ENCODE measurements at regions not wholly inside any gene's neighbourhood (a gene's known extent, or its start where the extent isn't known, plus 50 kb on each side); places are given as distances from the start of the nearest gene placed in this dataset.

- ATAC-seq (no peak), DNase-seq (no peak)
- peak overlapping the region in 1 of 10 donors; percentile 27 for H3K4me3 Mint-ChIP-seq
- H3K27ac Mint-ChIP-seq = no peak overlapping the region
- peaks cover 0 to 4% (median 0%) of the 10 kb centered on the region in 11 donors for H3K9me3 Mint-ChIP-seq
- H3K27me3 ChIP-seq (ENCODE audit: control insufficient read depth in 2 of 2, insufficient read depth in 2 of 2, low read length in 2 of 2) = no peaks in the 10 kb centered on the region
- H3K4me1 ChIP-seq (ENCODE audit: control insufficient read depth in 2 of 2, insufficient read depth in 2 of 2, low read length in 2 of 2) = no peaks in the 10 kb centered on the region
- no peaks in the 10 kb centered on the region for H3K4me1 Mint-ChIP-seq
- CTCF ChIA-PET = no interaction called here
- intact Hi-C loops (cut with micrococcal nuclease) = no loop called here
- H3K36me3 ChIP-seq (ENCODE audit: control insufficient read depth in 2 of 3, insufficient read depth in 3 of 3, low read length in 3 of 3) = no peaks in the 10 kb centered on the region
- no peak overlapping the region for H3K4me3 ChIP-seq (ENCODE audit: low read length)
- no peaks in the 10 kb centered on the region for H3K36me3 Mint-ChIP-seq
- H3K27me3 Mint-ChIP-seq = peaks cover 0 to 8% (median 0%) of the 10 kb centered on the region in 5 donors
- POLR2A ChIA-PET = no interaction called here
- H3K9me3 ChIP-seq (ENCODE audit: control insufficient read depth in 2 of 3, low read length in 3 of 3) = no peaks in the 10 kb centered on the region
- no peak overlapping the region for H3K27ac ChIP-seq (ENCODE audit: low read depth, low read length)
Measured at GRCh38 chr17:65467156-65467555, 94.3 kb downstream of the AXIN2 start.

GRCh38 chr17:65466547-65466946, 94.9 kb downstream of the AXIN2 start:
- DNase-seq = no peak
- Histone ChIP-seq H3K36me3 (ENCODE audit: control insufficient read depth in 2 of 3, insufficient read depth in 3 of 3, low read length in 3 of 3) (no peaks in the 10 kb centered on the region), H3K27me3 (ENCODE audit: control insufficient read depth in 2 of 2, insufficient read depth in 2 of 2, low read length in 2 of 2) (no peaks in the 10 kb centered on the region), H3K4me3 (ENCODE audit: low read length) (no peak overlapping the region), H3K4me1 (ENCODE audit: control insufficient read depth in 2 of 2, insufficient read depth in 2 of 2, low read length in 2 of 2) (no peaks in the 10 kb centered on the region), H3K9me3 (ENCODE audit: control insufficient read depth in 2 of 3, low read length in 3 of 3) (no peaks in the 10 kb centered on the region), H3K27ac (ENCODE audit: low read depth, low read length) (no peak overlapping the region)
- H3K27ac Mint-ChIP-seq = no peak overlapping the region
- peaks cover 0 to 4% (median 0%) of the 10 kb centered on the region in 11 donors for H3K9me3 Mint-ChIP-seq
- no peak overlapping the region for H3K4me3 Mint-ChIP-seq
- intact Hi-C loops (cut with micrococcal nuclease) = no loop called here
- H3K4me1 Mint-ChIP-seq = no peaks in the 10 kb centered on the region
- POLR2A ChIA-PET = no interaction called here
- no peak for ATAC-seq
- no peaks in the 10 kb centered on the region for H3K36me3 Mint-ChIP-seq
- H3K27me3 Mint-ChIP-seq = peaks cover 0 to 7% (median 0%) of the 10 kb centered on the region in 5 donors
- CTCF ChIA-PET = no interaction called here

GRCh38 chr17:65463242-65463641, 98.2 kb downstream of the AXIN2 start:
- DNase-seq = no peak
- peaks cover 0 to 13% (median 0%) of the 10 kb centered on the region in 5 donors for H3K27me3 Mint-ChIP-seq
- Histone ChIP-seq H3K36me3 (ENCODE audit: control insufficient read depth in 2 of 3, insufficient read depth in 3 of 3, low read length in 3 of 3) (no peaks in the 10 kb centered on the region), H3K4me3 (ENCODE audit: low read length) (no peak overlapping the region), H3K4me1 (ENCODE audit: control insufficient read depth in 2 of 2, insufficient read depth in 2 of 2, low read length in 2 of 2) (no peaks in the 10 kb centered on the region), H3K9me3 (ENCODE audit: control insufficient read depth in 2 of 3, low read length in 3 of 3) (no peaks in the 10 kb centered on the region), H3K27me3 (ENCODE audit: control insufficient read depth in 2 of 2, insufficient read depth in 2 of 2, low read length in 2 of 2) (no peaks in the 10 kb centered on the region), H3K27ac (ENCODE audit: low read depth, low read length) (no peak overlapping the region)
- H3K9me3 Mint-ChIP-seq = peaks cover 0 to 3% (median 0%) of the 10 kb centered on the region in 11 donors
- no peak overlapping the region for H3K27ac Mint-ChIP-seq
- no peak overlapping the region for H3K4me3 Mint-ChIP-seq
- CTCF ChIA-PET = no interaction called here
- no peak for ATAC-seq
- intact Hi-C loops (cut with micrococcal nuclease) = no loop called here
- no peaks in the 10 kb centered on the region for H3K36me3 Mint-ChIP-seq
- peaks cover 0 to 5% (median 0%) of the 10 kb centered on the region in 7 donors for H3K4me1 Mint-ChIP-seq
- POLR2A ChIA-PET = no interaction called here

- ChIA-PET CTCF (interaction anchor here (0.8 kb wide), 1 partner anchor 335 kb away, joined by 3 read pairs; no protein-coding TSS in a partner anchor), POLR2A (no interaction called here)
- H3K9me3 Mint-ChIP-seq = peaks cover 0 to 1% (median 0%) of the 10 kb centered on the region in 11 donors
Measured at GRCh38 chr17:65459677-65460347, 101.6 kb downstream of the AXIN2 start.

GRCh38 chr17:65457635-65458257, 103.7 kb downstream of the AXIN2 start:
- ChIA-PET CTCF (interaction anchor here (1.8 kb wide), 1 partner anchor 337 kb away, joined by 5 read pairs; no protein-coding TSS in a partner anchor), POLR2A (no interaction called here)
- ATAC-seq = no peak
- H3K4me1 ChIP-seq (ENCODE audit: control insufficient read depth in 2 of 2, insufficient read depth in 2 of 2, low read length in 2 of 2) = no peaks in the 10 kb centered on the region
- Mint-ChIP-seq H3K4me3 (no peak overlapping the region), H3K27me3 (peaks cover 0 to 21% (median 0%) of the 10 kb centered on the region in 5 donors), H3K4me1 (peaks cover 0 to 18% (median 5%) of the 10 kb centered on the region in 7 donors), H3K27ac (no peak overlapping the region), H3K36me3 (no peaks in the 10 kb centered on the region), H3K9me3 (peaks cover 0 to 1% (median 0%) of the 10 kb centered on the region in 11 donors)
- intact Hi-C loops (cut with micrococcal nuclease) = loop anchor here in 1 of 2 donors (5.0 kb wide), 1 partner anchor 710 kb away; no protein-coding TSS in a partner anchor
- H3K9me3 ChIP-seq (ENCODE audit: control insufficient read depth in 2 of 3, low read length in 3 of 3) = no peaks in the 10 kb centered on the region
- no peaks in the 10 kb centered on the region for H3K27me3 ChIP-seq (ENCODE audit: control insufficient read depth in 2 of 2, insufficient read depth in 2 of 2, low read length in 2 of 2)
- no peak overlapping the region for H3K27ac ChIP-seq (ENCODE audit: low read depth, low read length)
- H3K36me3 ChIP-seq (ENCODE audit: control insufficient read depth in 2 of 3, insufficient read depth in 3 of 3, low read length in 3 of 3) = no peaks in the 10 kb centered on the region
- DNase-seq = no peak
- H3K4me3 ChIP-seq (ENCODE audit: low read length) = no peak overlapping the region

More at GRCh38 chr17:65459677-65460347, 101.6 kb downstream of the AXIN2 start:
- Mint-ChIP-seq H3K4me3 (no peak overlapping the region), H3K4me1 (peaks cover 0 to 18% (median 5%) of the 10 kb centered on the region in 7 donors), H3K27ac (no peak overlapping the region), H3K36me3 (no peaks in the 10 kb centered on the region), H3K27me3 (peaks cover 0 to 21% (median 0%) of the 10 kb centered on the region in 5 donors)
- H3K9me3 ChIP-seq (ENCODE audit: control insufficient read depth in 2 of 3, low read length in 3 of 3) = no peaks in the 10 kb centered on the region
- no peaks in the 10 kb centered on the region for H3K27me3 ChIP-seq (ENCODE audit: control insufficient read depth in 2 of 2, insufficient read depth in 2 of 2, low read length in 2 of 2)
- DNase-seq (no peak), ATAC-seq (no peak)
- no peaks in the 10 kb centered on the region for H3K4me1 ChIP-seq (ENCODE audit: control insufficient read depth in 2 of 2, insufficient read depth in 2 of 2, low read length in 2 of 2)
- H3K36me3 ChIP-seq (ENCODE audit: control insufficient read depth in 2 of 3, insufficient read depth in 3 of 3, low read length in 3 of 3) = no peaks in the 10 kb centered on the region
- H3K27ac ChIP-seq (ENCODE audit: low read depth, low read length) = no peak overlapping the region
- no peak overlapping the region for H3K4me3 ChIP-seq (ENCODE audit: low read length)
- intact Hi-C loops (cut with micrococcal nuclease) = loop anchor here in 1 of 2 donors (5.0 kb wide), 1 partner anchor 707 kb away; no protein-coding TSS in a partner anchor

- H3K9me3 Mint-ChIP-seq = peaks cover 0 to 4% (median 0%) of the 10 kb centered on the region in 11 donors
Measured at GRCh38 chr17:65457183-65457582, 104.3 kb downstream of the AXIN2 start.

More at GRCh38 chr17:65457183-65457582, 104.3 kb downstream of the AXIN2 start:
- Mint-ChIP-seq H3K27me3 (peaks cover 0 to 19% (median 0%) of the 10 kb centered on the region in 5 donors), H3K27ac (no peak overlapping the region), H3K4me3 (no peak overlapping the region), H3K4me1 (peaks cover 0 to 18% (median 5%) of the 10 kb centered on the region in 7 donors), H3K36me3 (no peaks in the 10 kb centered on the region)
- DNase-seq = no peak
- Histone ChIP-seq H3K36me3 (ENCODE audit: control insufficient read depth in 2 of 3, insufficient read depth in 3 of 3, low read length in 3 of 3) (no peaks in the 10 kb centered on the region), H3K27ac (ENCODE audit: low read depth, low read length) (no peak overlapping the region), H3K4me3 (ENCODE audit: low read length) (no peak overlapping the region), H3K27me3 (ENCODE audit: control insufficient read depth in 2 of 2, insufficient read depth in 2 of 2, low read length in 2 of 2) (no peaks in the 10 kb centered on the region), H3K4me1 (ENCODE audit: control insufficient read depth in 2 of 2, insufficient read depth in 2 of 2, low read length in 2 of 2) (no peaks in the 10 kb centered on the region), H3K9me3 (ENCODE audit: control insufficient read depth in 2 of 3, low read length in 3 of 3) (no peaks in the 10 kb centered on the region)
- intact Hi-C loops (cut with micrococcal nuclease) = loop anchor here in 1 of 2 donors (5.0 kb wide), 1 partner anchor 710 kb away; no protein-coding TSS in a partner anchor
- ATAC-seq = no peak
- ChIA-PET CTCF (interaction anchor here (1.3 to 1.8 kb wide), 2 partner anchors 99 to 338 kb away, joined by 5 to 6 read pairs; no protein-coding TSS in a partner anchor), POLR2A (no interaction called here)

Data from naive thymus-derived CD4-positive, alpha-beta T cell (primary cell).